GM10266 (cell line): ENCODE measurements at regions not wholly inside any gene's neighbourhood (a gene's known extent, or its start where the extent isn't known, plus 50 kb on each side); places are given as distances from the start of the nearest gene placed in this dataset.

Experiments used
- DNase-seq: peaks from one replicate; pipeline ENCODE4 v3.0.0; 2012; ENCODE audit errors: extremely low spot score
- TF ChIP-seq, protein P1 (sequence below): IDR thresholded peaks from 2 replicates; pipeline ENCODE4 v1.5.1; 2012; ENCODE audit warnings: mild to moderate bottlenecking, low read depth; ENCODE audit not compliant: control insufficient read depth, insufficient read depth; ENCODE audit errors: missing control alignments

DNA sequence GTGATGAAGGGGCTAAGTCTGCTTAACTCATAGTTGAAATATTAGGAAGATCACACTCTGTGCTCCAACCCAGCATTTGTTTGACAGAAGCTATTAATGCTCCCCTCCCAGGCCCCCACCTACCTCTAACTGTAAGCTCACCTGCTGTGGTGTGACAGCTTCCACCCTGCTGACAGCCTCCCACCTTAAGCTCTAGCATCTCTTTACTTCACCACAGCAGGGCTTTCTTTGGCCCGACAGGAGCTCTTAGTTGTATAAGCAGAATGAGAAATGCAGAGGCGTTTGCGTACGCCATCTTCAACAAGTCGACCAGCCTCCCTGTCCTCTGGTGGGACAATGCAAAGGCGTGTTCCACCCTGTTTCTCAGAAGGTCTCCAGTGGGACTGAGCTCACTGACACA lies 80.1 kb upstream of the OSBPL8 start:
- TF ChIP-seq, protein P1, sequence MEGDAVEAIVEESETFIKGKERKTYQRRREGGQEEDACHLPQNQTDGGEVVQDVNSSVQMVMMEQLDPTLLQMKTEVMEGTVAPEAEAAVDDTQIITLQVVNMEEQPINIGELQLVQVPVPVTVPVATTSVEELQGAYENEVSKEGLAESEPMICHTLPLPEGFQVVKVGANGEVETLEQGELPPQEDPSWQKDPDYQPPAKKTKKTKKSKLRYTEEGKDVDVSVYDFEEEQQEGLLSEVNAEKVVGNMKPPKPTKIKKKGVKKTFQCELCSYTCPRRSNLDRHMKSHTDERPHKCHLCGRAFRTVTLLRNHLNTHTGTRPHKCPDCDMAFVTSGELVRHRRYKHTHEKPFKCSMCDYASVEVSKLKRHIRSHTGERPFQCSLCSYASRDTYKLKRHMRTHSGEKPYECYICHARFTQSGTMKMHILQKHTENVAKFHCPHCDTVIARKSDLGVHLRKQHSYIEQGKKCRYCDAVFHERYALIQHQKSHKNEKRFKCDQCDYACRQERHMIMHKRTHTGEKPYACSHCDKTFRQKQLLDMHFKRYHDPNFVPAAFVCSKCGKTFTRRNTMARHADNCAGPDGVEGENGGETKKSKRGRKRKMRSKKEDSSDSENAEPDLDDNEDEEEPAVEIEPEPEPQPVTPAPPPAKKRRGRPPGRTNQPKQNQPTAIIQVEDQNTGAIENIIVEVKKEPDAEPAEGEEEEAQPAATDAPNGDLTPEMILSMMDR = no peak
- no peak for DNase-seq

- DNase-seq = no peak
These were observed 81.5 kb upstream of the OSBPL8 start for GRCh38 chr12:76641073-76641472.

DNA sequence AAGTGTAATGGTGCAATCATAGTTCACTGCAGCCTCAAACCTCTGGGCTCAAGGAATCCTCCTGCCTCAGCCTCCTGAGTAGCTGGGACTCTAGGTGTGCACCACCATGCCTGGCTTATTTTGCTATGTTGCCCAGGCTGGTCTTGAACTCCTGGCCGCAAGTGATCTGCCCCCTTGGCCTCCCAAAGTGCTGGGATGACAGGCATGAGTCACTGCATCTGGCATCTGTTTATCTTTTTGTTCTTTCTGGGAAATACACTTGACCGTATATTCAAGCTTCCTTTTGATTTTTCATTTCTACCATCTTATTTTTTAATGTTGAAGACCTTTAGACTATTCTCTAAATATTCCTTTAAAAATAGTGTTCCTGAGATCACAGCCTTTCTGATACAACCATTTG lies 82.4 kb upstream of the OSBPL8 start:
- no peak for DNase-seq
- TF ChIP-seq, protein P1 = no peak

More at GRCh38 chr12:76641073-76641472, 81.5 kb upstream of the OSBPL8 start:
- TF ChIP-seq, protein P1 = no peak

- TF ChIP-seq, protein P1 = no peak
- DNase-seq = no peak
These were observed 83.9 kb upstream of the OSBPL8 start for GRCh38 chr12:76643438-76643837.

- TF ChIP-seq, protein P1 = no peak
- no peak for DNase-seq
These were observed 85.4 kb upstream of the OSBPL8 start for GRCh38 chr12:76644950-76645349.

DNA sequence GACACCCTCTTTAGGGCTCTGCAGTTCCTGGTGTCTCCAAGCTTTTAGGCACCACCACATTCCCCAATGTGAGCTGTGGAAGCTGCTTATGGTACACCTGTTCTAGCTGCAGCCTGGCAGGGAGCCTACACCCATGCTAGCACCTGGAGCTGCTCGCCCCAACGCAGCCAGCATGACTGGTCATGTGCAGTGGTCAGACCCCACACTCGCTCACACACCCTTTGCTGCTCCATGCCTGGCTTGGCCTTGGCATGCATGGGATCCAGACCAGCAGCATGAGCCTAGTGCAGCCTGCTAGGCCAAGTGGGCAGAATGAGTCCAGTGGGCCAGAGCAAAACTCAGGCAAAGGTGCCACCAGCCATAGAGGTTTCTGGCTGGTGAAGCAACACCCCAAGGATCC lies 86.4 kb upstream of the OSBPL8 start:
- no peak for DNase-seq
- TF ChIP-seq, protein P1 = no peak

- no peak for DNase-seq
- TF ChIP-seq, protein P1 = no peak
These were observed 86.8 kb upstream of the OSBPL8 start for GRCh38 chr12:76646366-76646765.
